Skeletal muscle cell (primary cell): ENCODE measurements at regions not wholly inside any gene's neighbourhood (a gene's known extent, or its start where the extent isn't known, plus 50 kb on each side); places are given as distances from the start of the nearest gene placed in this dataset.
A peak's percentile ranks its signal among the peaks of the same experiment; 100 is the strongest.
"Not testable (repeated sequence)": the region's sequence is repeated elsewhere in the genome, so short reads cannot be mapped to it uniquely, and the experiment has no call there.

Experiments used
- DNase-seq: peaks from one replicate; pipeline ENCODE4 v3.0.0-alpha.2; 2010; ENCODE audit warnings: low read depth
- H3K4me3 ChIP-seq: 2 replicates; pipeline ENCODE4 v1.5.1; 2011; ENCODE audit warnings: low read depth, mild to moderate bottlenecking, control low read depth, low read length, moderate library complexity

DNA sequence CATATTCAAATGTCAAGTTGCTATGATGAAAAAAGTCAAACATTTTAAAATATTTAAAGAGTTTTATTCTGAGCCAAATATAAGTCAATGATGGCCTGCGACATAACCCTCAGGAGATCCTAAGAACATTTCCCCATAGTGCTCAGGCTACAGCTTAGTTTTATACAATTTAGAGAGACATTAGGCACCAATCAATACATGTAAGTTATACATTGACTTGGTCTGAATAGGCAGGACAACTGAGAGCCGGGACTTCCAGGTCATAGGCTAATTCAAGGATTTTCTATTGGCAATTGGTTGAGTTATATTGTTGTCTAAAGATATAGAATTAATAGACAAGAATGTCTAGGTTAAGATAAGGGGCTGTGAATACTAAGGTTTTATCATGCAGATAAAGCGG is 64.5 kb downstream of the UGT2B28 start:
- DNase-seq, H3K4me3 ChIP-seq: not testable (repeated sequence)

DNA sequence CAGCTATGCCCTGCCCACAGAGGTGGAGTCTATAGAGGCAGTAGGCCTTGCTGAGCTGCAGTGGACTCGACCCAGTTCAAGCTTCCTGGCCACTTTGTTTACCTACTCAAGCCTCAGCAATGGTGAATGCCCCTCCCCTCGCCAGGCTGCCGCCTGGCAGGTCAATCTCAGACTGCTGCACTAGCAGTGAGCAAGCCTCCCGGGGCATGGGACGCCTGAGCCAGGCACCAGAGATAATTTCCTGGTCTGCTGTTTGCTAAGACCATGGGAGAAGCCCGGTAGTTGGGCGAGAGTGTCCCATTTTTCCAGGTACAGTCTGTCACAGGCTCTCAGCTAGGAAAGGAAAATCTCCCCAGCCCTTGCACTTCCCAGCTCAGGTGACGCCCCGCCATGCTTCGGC is 68.5 kb downstream of the UGT2B28 start:
- not testable (repeated sequence) for DNase-seq, H3K4me3 ChIP-seq

DNA sequence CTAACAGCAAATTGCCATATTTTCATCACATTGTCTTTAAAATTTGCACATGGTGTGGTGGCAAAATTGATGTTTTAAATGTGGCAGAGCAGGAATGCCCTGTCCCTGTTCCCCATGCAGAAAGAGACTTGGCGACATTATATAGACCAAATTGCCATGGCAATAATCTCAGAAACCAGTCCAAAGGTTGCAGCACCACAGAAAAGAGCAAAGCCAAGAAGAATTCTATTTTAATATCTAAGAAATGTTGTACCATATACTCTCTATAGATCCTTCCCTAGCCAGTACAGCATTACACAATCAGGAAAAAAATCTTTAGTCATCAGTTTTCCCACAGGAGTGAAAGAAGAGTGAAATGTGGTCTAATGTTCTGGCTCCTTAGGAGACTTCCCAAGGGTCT is 80.0 kb downstream of the UGT2B28 start:
- peak; percentile 42 for DNase-seq
- no peak overlapping the region for H3K4me3 ChIP-seq

DNA sequence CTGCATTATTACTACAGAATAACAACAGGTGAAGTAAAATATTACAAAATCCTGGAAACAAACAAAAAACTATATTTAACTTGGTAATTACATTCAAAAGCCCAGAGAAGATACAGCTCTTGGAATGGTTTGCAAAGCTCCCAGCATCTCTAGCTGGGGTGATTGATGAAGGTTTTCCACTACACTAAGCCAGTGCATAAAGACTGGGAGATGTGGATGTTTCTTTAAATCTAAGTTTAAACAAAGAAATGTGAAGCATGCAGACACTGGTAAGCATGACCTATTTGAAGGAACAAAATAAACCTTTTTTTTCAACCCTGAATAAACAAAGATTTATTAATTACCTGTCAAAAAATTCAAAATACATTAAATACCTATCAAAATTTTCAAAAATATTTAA is 80.5 kb downstream of the UGT2B28 start:
- DNase-seq, H3K4me3 ChIP-seq: not testable (repeated sequence)

DNA sequence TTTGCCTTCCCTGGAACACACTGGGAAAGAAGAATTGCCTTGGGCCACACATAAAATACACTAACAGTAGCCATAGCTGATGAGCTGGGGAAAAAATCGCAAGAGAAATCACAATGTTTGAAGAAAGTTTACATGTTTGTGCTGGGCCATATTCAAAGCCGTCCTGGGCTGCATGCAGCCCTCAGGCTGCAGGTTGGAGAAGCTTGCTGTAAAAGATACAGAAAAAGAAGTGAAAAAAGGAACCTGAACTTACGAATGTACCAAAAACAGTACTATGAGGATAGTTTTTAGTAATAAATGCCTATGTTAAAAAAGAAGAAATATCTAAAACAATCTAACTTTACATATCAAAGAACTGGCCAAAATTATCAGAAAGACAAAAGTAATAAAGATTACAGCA is 82.1 kb downstream of the UGT2B28 start:
- DNase-seq, result no peak
- no peak overlapping the region for H3K4me3 ChIP-seq

DNA sequence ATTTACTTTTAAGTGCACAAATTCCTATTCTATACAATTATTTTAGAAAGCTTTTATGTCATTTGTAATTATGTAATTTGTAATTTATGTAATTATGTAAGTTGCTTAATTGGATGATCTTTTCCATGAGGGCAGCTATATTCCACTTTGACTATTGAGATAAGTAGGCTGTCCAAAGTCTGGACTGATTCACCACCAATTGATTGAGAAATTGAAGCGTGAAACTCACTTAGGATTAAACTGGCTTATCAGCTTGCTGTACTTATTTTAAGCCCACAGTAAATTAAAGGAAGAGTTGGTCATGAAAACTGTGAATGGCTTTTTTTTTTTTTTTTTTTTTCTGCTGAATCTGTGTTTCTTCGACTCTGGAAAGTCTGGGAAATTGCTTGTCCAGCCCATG is 87.4 kb downstream of the UGT2B28 start:
- not testable (repeated sequence) for DNase-seq, H3K4me3 ChIP-seq

DNA sequence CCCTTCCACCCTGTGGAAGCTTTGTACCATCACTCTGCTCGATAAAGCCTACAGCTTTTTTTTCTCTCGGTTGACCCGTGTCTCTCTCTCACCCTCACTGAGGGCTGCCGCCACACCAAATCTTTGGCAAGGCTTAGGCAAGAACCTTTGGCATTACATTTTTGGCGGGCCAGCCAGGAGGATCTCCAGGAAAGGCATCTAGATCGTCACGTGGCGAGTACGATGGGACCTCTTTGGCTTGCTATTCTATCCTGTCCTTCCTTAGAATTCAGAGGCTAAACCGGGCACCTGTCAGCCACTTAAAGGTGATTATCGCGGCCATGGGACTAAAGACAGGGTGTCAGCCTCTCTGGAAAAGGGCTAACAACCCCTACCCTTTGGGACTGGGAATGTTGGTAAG is 96.2 kb downstream of the UGT2B28 start:
- DNase-seq, result no peak
- no peak overlapping the region for H3K4me3 ChIP-seq

DNA sequence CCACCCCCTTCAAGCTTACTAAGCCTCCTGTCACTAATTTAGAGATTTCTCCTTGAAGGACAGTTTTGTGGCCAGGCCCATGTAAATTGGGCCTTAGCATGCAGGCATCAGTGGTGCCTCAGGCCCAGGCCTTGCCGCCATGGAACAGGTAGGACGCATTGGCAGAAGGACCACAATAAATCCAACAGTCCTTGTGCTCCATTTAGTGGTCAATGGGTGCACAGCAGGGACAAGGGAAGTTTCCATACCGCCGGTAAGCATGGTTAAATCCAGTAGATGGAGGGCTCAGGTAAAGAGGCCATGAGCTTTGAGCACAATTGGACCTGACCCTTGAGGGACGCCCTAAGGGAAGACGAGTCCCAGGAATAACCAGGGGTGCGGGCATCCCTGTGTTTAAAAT is 97.3 kb downstream of the UGT2B28 start:
- no peak for DNase-seq
- H3K4me3 ChIP-seq, result no peak overlapping the region

DNA sequence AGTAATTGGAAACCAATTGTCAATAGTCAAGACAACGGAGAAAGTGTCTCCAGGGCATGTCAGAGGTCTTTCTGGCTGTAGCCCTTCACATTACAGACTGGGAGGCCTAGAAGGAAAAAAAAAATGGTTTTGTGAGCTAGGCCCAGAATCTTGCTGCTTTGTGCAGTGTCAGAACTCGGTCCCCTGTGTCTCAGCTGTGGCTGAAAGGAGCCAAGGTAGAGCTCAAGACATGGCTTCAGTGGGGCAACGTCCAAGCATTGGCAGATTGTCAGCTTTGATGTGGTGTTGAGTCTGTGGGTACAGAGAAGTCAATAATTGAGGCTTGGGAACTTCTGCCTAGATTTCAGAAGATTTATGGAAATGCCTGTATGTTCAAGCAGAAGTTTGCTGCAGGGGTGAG is 103.0 kb downstream of the UGT2B28 start:
- no peak overlapping the region for H3K4me3 ChIP-seq
- DNase-seq, result no peak

DNA sequence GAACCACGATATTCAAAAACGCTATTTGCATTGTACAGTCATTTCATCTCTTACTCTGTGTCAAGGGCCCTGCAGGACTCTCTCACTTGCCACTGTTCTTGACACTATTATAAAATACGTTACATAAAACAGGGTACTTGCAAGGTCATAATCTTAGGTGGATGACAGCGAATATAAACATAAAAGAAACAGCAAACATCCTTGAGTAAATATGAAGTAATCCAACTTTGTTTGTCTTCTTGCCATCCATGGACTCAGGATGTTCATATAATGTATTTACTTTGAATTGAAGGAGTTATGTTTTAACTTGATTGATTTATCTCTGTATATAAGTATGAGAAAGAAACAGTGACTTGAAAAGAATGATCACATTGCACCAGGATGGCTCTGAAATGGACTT is 106.6 kb downstream of the UGT2B4 start:
- H3K4me3 ChIP-seq, DNase-seq: not testable (repeated sequence)

DNA sequence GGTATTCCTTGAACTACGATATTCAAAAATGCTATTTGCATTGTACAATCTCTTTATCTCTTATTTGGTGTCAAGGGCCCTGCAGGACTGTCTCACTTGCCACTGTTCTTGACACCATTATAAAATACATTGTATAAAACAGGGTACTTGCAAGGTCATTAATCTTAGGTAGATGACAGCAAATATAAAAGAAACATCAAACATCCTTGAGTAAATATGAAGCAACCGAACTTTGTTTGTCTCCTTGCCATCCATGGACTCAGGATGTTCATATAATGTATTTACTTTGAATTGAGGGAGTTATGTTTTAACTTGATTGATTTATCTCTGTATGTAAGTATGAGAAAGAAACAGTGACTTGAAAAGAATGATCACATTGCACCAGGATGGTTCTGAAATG is 87.3 kb downstream of the UGT2B4 start:
- DNase-seq, result no peak
- no peak overlapping the region for H3K4me3 ChIP-seq

DNA sequence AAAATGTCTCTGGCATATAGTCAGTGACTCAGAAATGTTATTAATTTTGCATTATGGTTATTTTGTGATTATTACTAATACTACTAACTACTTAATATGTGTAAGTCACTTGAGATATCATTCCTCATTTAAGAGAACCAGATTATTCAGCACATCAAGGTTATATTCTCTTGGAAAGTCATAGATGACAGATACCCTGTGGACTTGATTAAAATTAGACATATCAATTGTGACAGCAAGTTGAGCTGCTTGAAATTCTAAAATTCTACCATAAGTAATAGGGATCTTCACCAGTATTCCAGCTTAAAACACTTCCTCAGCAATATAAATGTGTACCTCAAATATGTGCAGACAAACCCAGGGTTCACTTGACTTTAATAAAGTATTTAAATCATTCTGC is 83.7 kb downstream of the UGT2B4 start:
- DNase-seq, H3K4me3 ChIP-seq: not testable (repeated sequence)

DNA sequence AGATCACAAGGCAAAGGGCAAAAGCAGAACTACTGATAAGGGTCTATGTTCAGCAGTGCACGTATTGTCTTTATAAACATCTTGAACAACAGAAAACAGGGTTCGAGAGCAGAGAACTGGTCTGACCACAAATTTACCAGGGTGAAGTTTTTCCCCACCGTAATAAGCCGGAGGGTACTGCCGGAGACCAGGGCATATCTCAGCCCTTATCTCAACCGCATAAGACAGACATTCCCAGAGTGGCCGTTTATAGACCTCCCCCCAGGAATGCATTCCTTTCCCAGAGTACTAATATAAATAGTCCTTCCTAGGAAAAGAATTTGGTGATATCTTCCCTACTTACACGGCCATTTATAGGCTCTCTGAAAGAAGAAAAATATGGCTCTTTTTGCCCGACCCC is 71.0 kb downstream of the UGT2B4 start:
- not testable (repeated sequence) for H3K4me3 ChIP-seq

More for the DNA sequence above, 71.0 kb downstream of the UGT2B4 start:
- DNase-seq, result not testable (repeated sequence)
